DOHH2 (cell line): ENCODE measurements at regions not wholly inside any gene's neighbourhood (a gene's known extent, or its start where the extent isn't known, plus 50 kb on each side); places are given as distances from the start of the nearest gene placed in this dataset.

Experiments used
- CTCF ChIP-seq: fragments of 200-600 bp; sonication (generic); IDR thresholded peaks from one replicate; pipeline ENCODE4 v1.5.1; 2014; ENCODE audit warnings: antibody characterized with exemption, mild to moderate bottlenecking, low read depth, low read length; ENCODE audit not compliant: poor library complexity, severe bottlenecking
- EZH2phosphoT487 ChIP-seq: fragments of 200-600 bp; sonication (generic); IDR thresholded peaks from 2 replicates; pipeline ENCODE4 v1.6.1; 2017; ENCODE audit warnings: borderline replicate concordance, mild to moderate bottlenecking, antibody characterized with exemption, low read length, moderate library complexity, mixed read lengths

- TF ChIP-seq CTCF (no peak), EZH2phosphoT487 (no peak)
Measured at GRCh38 chr4:170270628-170271027, 180.9 kb upstream of the AADAT start.
